A549 (cell line): ENCODE measurements at regions not wholly inside any gene's neighbourhood (a gene's known extent, or its start where the extent isn't known, plus 50 kb on each side); places are given as distances from the start of the nearest gene placed in this dataset.

Experiments
- ATAC-seq, 2 experiments: fragments of 200-7000 bp in 1 of 2; fragments of >200 bp in 1 of 2; cut with Nextera tagmentation in 1 of 2; cut with Tn5 transposase in 1 of 2; 3 replicates each; pipeline versions ENCODE4 v1.8.0 to v1.9.1; 2018 to 2020; ENCODE audit warnings: mild to moderate bottlenecking in 1 of 2, moderate library complexity in 1 of 2
- CTCF ChIA-PET: fragments of 300-600 bp; sonication (Branson Sonifier 250); formaldehyde crosslinking; extraction: SDS; loops from one replicate; lab custom pipeline; 2021; ENCODE audit warnings: antibody characterized with exemption, inconsistent platforms; lab: Yijun Ruan, JAX
- POLR2A ChIA-PET: fragments of 350-600 bp; formaldehyde crosslinking; extraction: SDS; loops from one replicate; lab custom pipeline; 2021; ENCODE audit warnings: antibody characterized with exemption, inconsistent platforms; lab: Yijun Ruan, JAX
- DNase-seq, 2 experiments: peaks; one replicate each; pipeline versions ENCODE4 v3.0.0 to v3.0.0-alpha.2; 2011 to 2016; ENCODE audit warnings: low read depth in 1 of 2, low spot score in 1 of 2
- FAIRE-seq: peaks from 2 replicates; lab custom pipeline; 2011; peaks lifted over from hg19 to GRCh38; lab: Jason Lieb, UNC
- H3K27ac ChIP-seq, 2 experiments: fragments of >200 bp; sonication (Bioruptor Twin); formaldehyde crosslinking; 3 replicates each; pipeline ENCODE4 v1.5.1; 2016 to 2017
- H3K4me1 ChIP-seq: fragments of >200 bp; sonication (Bioruptor Twin); formaldehyde crosslinking; 3 replicates; pipeline ENCODE4 v1.6.1; 2016
- H3K4me2 ChIP-seq: fragments of >200 bp; sonication (Bioruptor Twin); formaldehyde crosslinking; 3 replicates; pipeline ENCODE4 v1.6.1; 2016
- H3K4me3 ChIP-seq: fragments of >200 bp; sonication (Bioruptor Twin); formaldehyde crosslinking; 3 replicates; pipeline ENCODE4 v1.5.1; 2016
- H3K9me3 ChIP-seq: fragments of >200 bp; sonication (Bioruptor Twin); formaldehyde crosslinking; 3 replicates; pipeline ENCODE4 v1.6.1; 2016
- BHLHE40 ChIP-seq: IDR thresholded peaks from 2 replicates; pipeline ENCODE4 v1.6.1; 2012; ENCODE audit warnings: low read depth, low read length, inconsistent platforms
- CBX2 ChIP-seq: fragments of 200-600 bp; sonication (generic); IDR thresholded peaks from 2 replicates; pipeline ENCODE4 v1.6.1; 2016; ENCODE audit warnings: low read depth, mild to moderate bottlenecking, borderline replicate concordance
- CHD2 ChIP-seq: fragments of 150-350 bp; IDR thresholded peaks from 2 replicates; pipeline ENCODE4 v1.6.1; 2014; ENCODE audit warnings: low read length; ENCODE audit not compliant: partially characterized antibody
- CHD4 ChIP-seq: fragments of 200-600 bp; sonication (generic); IDR thresholded peaks from 2 replicates; pipeline ENCODE4 v1.6.1; 2016; ENCODE audit warnings: antibody characterized with exemption, mild to moderate bottlenecking, borderline replicate concordance
- EHF ChIP-seq: fragments of 250-450 bp; sonication (Bioruptor Pico); IDR thresholded peaks from 2 replicates; pipeline ENCODE4 v1.5.0; 2020; ENCODE audit warnings: mild to moderate bottlenecking
- GATA3 ChIP-seq: IDR thresholded peaks from 2 replicates; pipeline ENCODE4 v1.6.1; 2012; ENCODE audit warnings: borderline replicate concordance
- HDAC2 ChIP-seq: fragments of 200-600 bp; sonication (generic); IDR thresholded peaks from 2 replicates; pipeline ENCODE4 v1.6.1; 2016
- HEYL ChIP-seq: fragments of 250-450 bp; sonication (Bioruptor Pico); IDR thresholded peaks from 2 replicates; pipeline ENCODE4 v1.8.0; 2021; ENCODE audit warnings: mild to moderate bottlenecking, moderate library complexity
- HMGXB4 ChIP-seq: fragments of 250-450 bp; sonication (Bioruptor Pico); IDR thresholded peaks from 2 replicates; pipeline ENCODE4 v1.5.0; 2021; ENCODE audit warnings: mild to moderate bottlenecking, moderate library complexity, borderline replicate concordance
- HOXA7 ChIP-seq: fragments of 250-450 bp; sonication (Bioruptor Pico); IDR thresholded peaks from 2 replicates; pipeline ENCODE4 v1.5.0; 2020; ENCODE audit warnings: mild to moderate bottlenecking, moderate library complexity
- HOXB13 ChIP-seq: fragments of 250-450 bp; sonication (Bioruptor Pico); IDR thresholded peaks from 2 replicates; pipeline ENCODE4 v1.5.0; 2020; ENCODE audit warnings: low read depth, mild to moderate bottlenecking, moderate library complexity
- JUN ChIP-seq, 2 experiments: fragments of >200 bp; sonication (Bioruptor Twin); formaldehyde crosslinking; IDR thresholded peaks; 2 replicates in 1 of 2; 3 replicates in 1 of 2; pipeline ENCODE4 v1.6.1; 2016 to 2017
- MAZ ChIP-seq: fragments of 150-350 bp; IDR thresholded peaks from 2 replicates; pipeline ENCODE4 v1.6.1; 2014; ENCODE audit warnings: antibody characterized with exemption, low read depth, low read length, borderline replicate concordance
- MYC ChIP-seq: IDR thresholded peaks from 2 replicates; pipeline ENCODE4 v1.6.1; 2012; ENCODE audit warnings: mild to moderate bottlenecking, inconsistent platforms, low read length, improper control_type of control experiment, borderline replicate concordance
- NFE2L2 ChIP-seq: fragments of 150-350 bp; conservative IDR thresholded peaks from 2 replicates; pipeline ENCODE4 v1.6.1; 2014; ENCODE audit warnings: low read length
- NPAS2 ChIP-seq: fragments of 250-450 bp; sonication (Bioruptor Pico); IDR thresholded peaks from 2 replicates; pipeline ENCODE4 v1.8.0; 2022; ENCODE audit warnings: mild to moderate bottlenecking, moderate library complexity, borderline replicate concordance
- NR3C1 ChIP-seq: fragments of >200 bp; sonication (Bioruptor Twin); formaldehyde crosslinking; IDR thresholded peaks from 3 replicates; pipeline ENCODE4 v1.6.1; 2017
- RAD21 ChIP-seq, 2 experiments: fragments of >200 bp in 1 of 2; sonication (Bioruptor Twin) in 1 of 2; formaldehyde crosslinking in 1 of 2; IDR thresholded peaks in 1 of 2; conservative IDR thresholded peaks in 1 of 2; 2 replicates in 1 of 2; 3 replicates in 1 of 2; pipeline ENCODE4 v1.6.1; 2012 to 2018; ENCODE audit warnings: inconsistent platforms in 1 of 2
- RARB ChIP-seq: fragments of 250-450 bp; sonication (Bioruptor Pico); IDR thresholded peaks from 2 replicates; pipeline ENCODE4 v1.8.0; 2021; ENCODE audit warnings: mild to moderate bottlenecking, moderate library complexity
- RCOR1 ChIP-seq: fragments of 150-350 bp; IDR thresholded peaks from 2 replicates; pipeline ENCODE4 v1.6.1; 2014; ENCODE audit warnings: antibody characterized with exemption, low read length, low read depth
- RFX5 ChIP-seq: fragments of 450-650 bp; IDR thresholded peaks from 2 replicates; pipeline ENCODE4 v1.7.1; 2014; ENCODE audit warnings: antibody characterized with exemption, mild to moderate bottlenecking, moderate library complexity
- SREBF2 ChIP-seq: fragments of 450-650 bp; IDR thresholded peaks from 2 replicates; pipeline ENCODE4 v1.6.1; 2014; ENCODE audit warnings: mild to moderate bottlenecking, moderate library complexity
- TP53 ChIP-seq: fragments of 250-450 bp; sonication (Bioruptor Pico); IDR thresholded peaks from 2 replicates; pipeline ENCODE4 v1.5.0; 2021; ENCODE audit warnings: mild to moderate bottlenecking, moderate library complexity
- ZC3H11A ChIP-seq: fragments of 450-650 bp; IDR thresholded peaks from 2 replicates; pipeline ENCODE4 v1.6.1; 2014; ENCODE audit warnings: antibody characterized with exemption, mild to moderate bottlenecking
- ZFP36 ChIP-seq: fragments of 450-650 bp; IDR thresholded peaks from 2 replicates; pipeline ENCODE4 v1.6.1; 2014; ENCODE audit warnings: borderline replicate concordance; ENCODE audit not compliant: partially characterized antibody
- WGBS: methylation state at CpG from one replicate; pipeline ENCODE4 v1.1.6; 2017; ENCODE audit errors: missing lambda C conversion rate; 5-methylcytosine and 5-hydroxymethylcytosine counted together
- TF ChIP-seq, protein P1 (sequence below): fragments of >200 bp; sonication (Bioruptor Twin); formaldehyde crosslinking; IDR thresholded peaks from 3 replicates; pipeline ENCODE4 v1.6.1; 2016
- TF ChIP-seq, protein P2 (sequence below): fragments of >200 bp; sonication (Bioruptor Twin); formaldehyde crosslinking; IDR thresholded peaks from 2 replicates; pipeline ENCODE4 v1.6.1; 2016
- TF ChIP-seq, protein P3 (sequence below): fragments of >200 bp; sonication (Bioruptor Twin); formaldehyde crosslinking; IDR thresholded peaks from 3 replicates; pipeline ENCODE4 v1.5.1; 2016

DNA sequence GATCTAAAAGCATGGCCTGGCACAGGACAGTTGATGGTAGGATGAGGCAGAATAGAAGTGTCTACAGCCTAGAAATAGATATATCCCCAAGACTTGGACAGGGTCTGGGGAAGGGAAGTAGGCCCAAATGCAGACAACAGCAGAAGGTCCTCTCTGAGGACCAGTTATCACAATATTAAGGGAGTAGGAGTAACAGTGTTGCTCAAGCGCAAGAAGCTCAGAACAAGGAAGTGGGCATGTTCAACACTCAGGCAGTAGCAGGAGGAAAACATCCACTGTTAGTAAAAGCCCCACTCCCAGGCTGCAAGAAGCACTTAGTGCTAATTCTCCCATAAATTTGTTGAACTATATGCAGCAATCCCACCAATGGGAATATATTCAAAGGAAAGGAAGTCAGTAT, 314.7 kb downstream of the METTL4 start (continued):
- TF ChIP-seq HMGXB4 (CRISPR knock-in tag) (no peak), RCOR1 (no peak), TP53 (CRISPR knock-in tag) (no peak), EHF (no peak), ZFP36 (no peak)
- TF ChIP-seq, protein P1, sequence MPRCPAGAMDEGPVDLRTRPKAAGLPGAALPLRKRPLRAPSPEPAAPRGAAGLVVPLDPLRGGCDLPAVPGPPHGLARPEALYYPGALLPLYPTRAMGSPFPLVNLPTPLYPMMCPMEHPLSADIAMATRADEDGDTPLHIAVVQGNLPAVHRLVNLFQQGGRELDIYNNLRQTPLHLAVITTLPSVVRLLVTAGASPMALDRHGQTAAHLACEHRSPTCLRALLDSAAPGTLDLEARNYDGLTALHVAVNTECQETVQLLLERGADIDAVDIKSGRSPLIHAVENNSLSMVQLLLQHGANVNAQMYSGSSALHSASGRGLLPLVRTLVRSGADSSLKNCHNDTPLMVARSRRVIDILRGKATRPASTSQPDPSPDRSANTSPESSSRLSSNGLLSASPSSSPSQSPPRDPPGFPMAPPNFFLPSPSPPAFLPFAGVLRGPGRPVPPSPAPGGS = no peak
- TF ChIP-seq, all 56 proteins: peak for 0

DNA sequence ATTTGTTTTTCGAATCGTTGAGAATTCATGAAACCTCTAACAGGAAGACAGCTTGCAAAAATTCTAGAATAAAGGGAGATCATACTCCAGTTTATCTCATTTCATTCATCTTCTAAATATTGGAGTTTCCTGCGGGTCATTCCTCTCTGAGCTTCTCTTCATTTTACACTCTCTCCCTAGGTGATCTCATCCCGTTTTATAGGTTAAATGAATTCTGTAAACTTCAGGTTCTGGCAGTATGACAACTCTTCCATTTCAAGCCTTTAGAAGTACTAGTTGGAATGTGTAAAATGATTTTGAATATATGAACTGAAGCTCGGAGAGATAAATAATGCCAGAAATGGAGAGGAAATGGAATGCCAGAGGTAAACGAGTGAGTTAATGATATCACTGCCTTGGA, 312.4 kb downstream of the METTL4 start:
- no peak for FAIRE-seq
- Histone ChIP-seq H3K9me3 (no peaks in the 10 kb centered on the region), H3K4me2 (no peak overlapping the region)
- TF ChIP-seq NFE2L2 (no peak), CHD4 (no peak), HDAC2 (no peak), RARB (CRISPR knock-in tag) (no peak), MAZ (no peak), CHD2 (no peak), ZC3H11A (no peak), JUN (IDR thresholded peaks at IDR 0.05) (no peak), SREBF2 (no peak), MYC (no peak), RFX5 (no peak), NR3C1 (no peak), RAD21 (conservative IDR thresholded peaks at IDR 0.05 in 1 of 2, IDR thresholded peaks at IDR 0.05 in 1 of 2) (no peak)
- TF ChIP-seq, protein P2, sequence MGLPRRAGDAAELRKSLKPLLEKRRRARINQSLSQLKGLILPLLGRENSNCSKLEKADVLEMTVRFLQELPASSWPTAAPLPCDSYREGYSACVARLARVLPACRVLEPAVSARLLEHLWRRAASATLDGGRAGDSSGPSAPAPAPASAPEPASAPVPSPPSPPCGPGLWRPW = no peak
- TF ChIP-seq, all 56 proteins: peak for 0
- WGBS = 37% methylated on average over 6 of the region's 6 CpGs
- H3K4me3 ChIP-seq = no peak overlapping the region
- ATAC-seq (no peak), DNase-seq (no peak)
- CTCF ChIA-PET = no interaction called here
- H3K27ac ChIP-seq = no peak overlapping the region
- POLR2A ChIA-PET = no interaction called here
- no peaks in the 10 kb centered on the region for H3K4me1 ChIP-seq

- WGBS = 75% methylated on average over 5 of the region's 8 CpGs
- H3K4me2 ChIP-seq = no peak overlapping the region
- no peaks in the 10 kb centered on the region for H3K4me1 ChIP-seq
- no peak for DNase-seq
- H3K4me3 ChIP-seq = no peak overlapping the region
- no peaks in the 10 kb centered on the region for H3K9me3 ChIP-seq
- FAIRE-seq = no peak
- no peak overlapping the region for H3K27ac ChIP-seq
- ChIA-PET POLR2A (no interaction called here), CTCF (no interaction called here)
- ATAC-seq = no peak
- TF ChIP-seq RFX5 = no peak
- TF ChIP-seq GATA3 = no peak
- TF ChIP-seq HOXA7 = no peak
- no peak for TF ChIP-seq BHLHE40
- TF ChIP-seq, protein P3, sequence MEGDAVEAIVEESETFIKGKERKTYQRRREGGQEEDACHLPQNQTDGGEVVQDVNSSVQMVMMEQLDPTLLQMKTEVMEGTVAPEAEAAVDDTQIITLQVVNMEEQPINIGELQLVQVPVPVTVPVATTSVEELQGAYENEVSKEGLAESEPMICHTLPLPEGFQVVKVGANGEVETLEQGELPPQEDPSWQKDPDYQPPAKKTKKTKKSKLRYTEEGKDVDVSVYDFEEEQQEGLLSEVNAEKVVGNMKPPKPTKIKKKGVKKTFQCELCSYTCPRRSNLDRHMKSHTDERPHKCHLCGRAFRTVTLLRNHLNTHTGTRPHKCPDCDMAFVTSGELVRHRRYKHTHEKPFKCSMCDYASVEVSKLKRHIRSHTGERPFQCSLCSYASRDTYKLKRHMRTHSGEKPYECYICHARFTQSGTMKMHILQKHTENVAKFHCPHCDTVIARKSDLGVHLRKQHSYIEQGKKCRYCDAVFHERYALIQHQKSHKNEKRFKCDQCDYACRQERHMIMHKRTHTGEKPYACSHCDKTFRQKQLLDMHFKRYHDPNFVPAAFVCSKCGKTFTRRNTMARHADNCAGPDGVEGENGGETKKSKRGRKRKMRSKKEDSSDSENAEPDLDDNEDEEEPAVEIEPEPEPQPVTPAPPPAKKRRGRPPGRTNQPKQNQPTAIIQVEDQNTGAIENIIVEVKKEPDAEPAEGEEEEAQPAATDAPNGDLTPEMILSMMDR = no peak
- TF ChIP-seq HOXB13 (CRISPR knock-in tag) = no peak
- TF ChIP-seq CBX2 = no peak
- no peak for TF ChIP-seq RAD21 (conservative IDR thresholded peaks at IDR 0.05 in 1 of 2, IDR thresholded peaks at IDR 0.05 in 1 of 2)
- TF ChIP-seq ZFP36 = no peak
- no peak for TF ChIP-seq NPAS2
- TF ChIP-seq, protein P2 = no peak
- TF ChIP-seq HEYL (CRISPR knock-in tag) = no peak
- TF ChIP-seq HMGXB4 (CRISPR knock-in tag) = no peak
Measured at GRCh38 chr18:2263303-2263890, 307.9 kb downstream of the METTL4 start.
